K562 (cell line): ENCODE measurements at regions not wholly inside any gene's neighbourhood (a gene's known extent, or its start where the extent isn't known, plus 50 kb on each side); places are given as distances from the start of the nearest gene placed in this dataset.

Experiments
- GATAD2A ChIP-seq: fragments of 450-650 bp; IDR thresholded peaks from 2 replicates; pipeline ENCODE4 v1.6.1; 2017
- KLF10 ChIP-seq: fragments of 250-450 bp; sonication (Bioruptor Pico); IDR thresholded peaks from 2 replicates; pipeline ENCODE4 v1.6.1; 2021; ENCODE audit warnings: matching md5 sums
- NRF1 ChIP-seq, 2 experiments: fragments of 450-650 bp; IDR thresholded peaks in 1 of 2; conservative IDR thresholded peaks in 1 of 2; 2 replicates each; pipeline ENCODE4 v1.6.1; 2014; ENCODE audit warnings: mild to moderate bottlenecking in 2 of 2
- RFX7 ChIP-seq: fragments of 250-450 bp; sonication (Bioruptor Pico); IDR thresholded peaks from 2 replicates; pipeline ENCODE4 v1.5.1; 2021; ENCODE audit warnings: mild to moderate bottlenecking
- SAFB2 ChIP-seq: fragments of 200-400 bp; formaldehyde crosslinking; IDR thresholded peaks from 2 replicates; pipeline ENCODE4 v1.6.1; 2018; ENCODE audit warnings: borderline replicate concordance, low read length, low read depth, moderate library complexity; ENCODE audit not compliant: severe bottlenecking
- TCF3 ChIP-seq: sonication (generic); formaldehyde crosslinking; IDR thresholded peaks from 2 replicates; pipeline ENCODE4 v1.4.0; 2020; ENCODE audit warnings: mild to moderate bottlenecking, missing genetic modification reagents
- YY1 ChIP-seq, 3 experiments: IDR thresholded peaks; 2 replicates each; pipeline ENCODE4 v1.6.1; 2011; ENCODE audit warnings: low read length in 2 of 3, mild to moderate bottlenecking in 2 of 3, moderate library complexity in 2 of 3, borderline replicate concordance in 1 of 3, control low read depth in 1 of 3, low read depth in 1 of 3; ENCODE audit not compliant: insufficient read depth in 3 of 3, insufficient replicate concordance in 2 of 3, control insufficient read depth in 1 of 3, insufficient read length in 1 of 3; ENCODE audit errors: extremely low read depth in 1 of 3
- ZNF354B ChIP-seq: fragments of 250-450 bp; sonication (Bioruptor Pico); IDR thresholded peaks from 2 replicates; pipeline ENCODE4 v1.4.0; 2020
- TF ChIP-seq, protein P1 (sequence below), 2 experiments: fragments of 450-650 bp in 1 of 2; IDR thresholded peaks; 2 replicates each; pipeline ENCODE4 v1.6.1; 2011 to 2017; ENCODE audit warnings: low read depth in 2 of 2, antibody characterized with exemption in 1 of 2, borderline replicate concordance in 1 of 2, low read length in 1 of 2, mild to moderate bottlenecking in 1 of 2, mixed read lengths in 1 of 2; ENCODE audit not compliant: control insufficient read depth in 1 of 2

DNA sequence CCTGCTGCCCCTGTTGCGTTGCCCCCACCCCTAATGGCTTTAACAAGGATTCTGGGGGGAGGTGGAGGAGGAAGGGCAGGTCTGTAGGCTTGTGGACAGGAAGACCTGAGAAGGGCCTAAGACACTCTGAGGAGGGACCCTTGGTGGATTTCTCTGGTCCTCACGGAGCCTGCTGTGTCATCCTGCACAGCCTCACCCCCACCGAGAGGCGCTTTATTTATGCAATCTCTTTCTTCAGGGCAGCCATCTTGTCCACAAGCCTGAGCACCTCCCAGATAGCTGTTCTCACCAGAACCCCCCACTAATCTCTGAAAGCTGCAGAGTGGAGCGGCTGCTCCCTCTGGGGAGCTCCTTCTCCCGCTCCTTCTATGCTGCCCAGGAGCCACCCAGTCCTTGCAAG lies 59.3 kb upstream of the MLN start (continued):
- TF ChIP-seq YY1 (IDR thresholded peaks at IDR 0.05; ENCODE audit: borderline replicate concordance in 1 of 3, control insufficient read depth in 1 of 3, extremely low read depth in 1 of 3, insufficient read depth in 3 of 3, insufficient read length in 1 of 3, insufficient replicate concordance in 2 of 3, low read depth in 1 of 3, low read length in 2 of 3) (peak; percentile 33 to 89 (median 62)), TCF3 (CRISPR knock-in tag) (no peak), NRF1 (conservative IDR thresholded peaks at IDR 0.05 in 1 of 2, IDR thresholded peaks at IDR 0.05 in 1 of 2) (0 out of 4 replicates have a peak, but pooled peaks of 1 of the 2 experiments have one; percentile 13), GATAD2A (no peak), KLF10 (CRISPR knock-in tag) (no peak), RFX7 (CRISPR knock-in tag) (no peak), SAFB2 (no peak), ZNF354B (CRISPR knock-in tag) (no peak)
- TF ChIP-seq, protein P1, sequence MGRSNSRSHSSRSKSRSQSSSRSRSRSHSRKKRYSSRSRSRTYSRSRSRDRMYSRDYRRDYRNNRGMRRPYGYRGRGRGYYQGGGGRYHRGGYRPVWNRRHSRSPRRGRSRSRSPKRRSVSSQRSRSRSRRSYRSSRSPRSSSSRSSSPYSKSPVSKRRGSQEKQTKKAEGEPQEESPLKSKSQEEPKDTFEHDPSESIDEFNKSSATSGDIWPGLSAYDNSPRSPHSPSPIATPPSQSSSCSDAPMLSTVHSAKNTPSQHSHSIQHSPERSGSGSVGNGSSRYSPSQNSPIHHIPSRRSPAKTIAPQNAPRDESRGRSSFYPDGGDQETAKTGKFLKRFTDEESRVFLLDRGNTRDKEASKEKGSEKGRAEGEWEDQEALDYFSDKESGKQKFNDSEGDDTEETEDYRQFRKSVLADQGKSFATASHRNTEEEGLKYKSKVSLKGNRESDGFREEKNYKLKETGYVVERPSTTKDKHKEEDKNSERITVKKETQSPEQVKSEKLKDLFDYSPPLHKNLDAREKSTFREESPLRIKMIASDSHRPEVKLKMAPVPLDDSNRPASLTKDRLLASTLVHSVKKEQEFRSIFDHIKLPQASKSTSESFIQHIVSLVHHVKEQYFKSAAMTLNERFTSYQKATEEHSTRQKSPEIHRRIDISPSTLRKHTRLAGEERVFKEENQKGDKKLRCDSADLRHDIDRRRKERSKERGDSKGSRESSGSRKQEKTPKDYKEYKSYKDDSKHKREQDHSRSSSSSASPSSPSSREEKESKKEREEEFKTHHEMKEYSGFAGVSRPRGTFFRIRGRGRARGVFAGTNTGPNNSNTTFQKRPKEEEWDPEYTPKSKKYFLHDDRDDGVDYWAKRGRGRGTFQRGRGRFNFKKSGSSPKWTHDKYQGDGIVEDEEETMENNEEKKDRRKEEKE (IDR thresholded peaks at IDR 0.05; ENCODE audit: borderline replicate concordance in 1 of 2, control insufficient read depth in 1 of 2, low read depth in 2 of 2, low read length in 1 of 2) = no peak
